SH-SY5Y (cell line): ENCODE measurements at regions not wholly inside any gene's neighbourhood (a gene's known extent, or its start where the extent isn't known, plus 50 kb on each side); places are given as distances from the start of the nearest gene placed in this dataset.

ENCODE experiments used
- GATA2 ChIP-seq: IDR thresholded peaks from 2 replicates; pipeline ENCODE4 v1.6.1; 2011; ENCODE audit warnings: mild to moderate bottlenecking, low read depth, low read length
- GATA3 ChIP-seq: IDR thresholded peaks from 2 replicates; pipeline ENCODE4 v1.6.1; 2011; ENCODE audit warnings: low read depth, mild to moderate bottlenecking, low read length, moderate library complexity

DNA sequence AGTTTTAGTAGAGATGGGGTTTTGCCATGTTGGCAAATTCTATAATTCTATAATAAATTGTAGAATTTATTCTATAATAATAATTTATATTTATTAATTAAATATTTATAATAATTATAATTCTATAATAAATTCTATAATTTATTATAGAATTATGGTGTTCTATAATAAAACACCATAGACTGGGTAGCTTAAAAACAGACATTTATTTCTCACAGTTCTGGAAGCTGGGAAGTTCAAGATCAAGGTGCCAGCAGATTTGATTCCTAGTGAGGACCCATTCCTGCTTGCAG is 130.9 kb upstream of the PELI1 start:
- TF ChIP-seq GATA3: no peak
- TF ChIP-seq GATA2: no peak
